GM19328 (cell line): ENCODE measurements at regions not wholly inside any gene's neighbourhood (a gene's known extent, or its start where the extent isn't known, plus 50 kb on each side); places are given as distances from the start of the nearest gene placed in this dataset.
"Not testable (repeated sequence)": the region's sequence is repeated elsewhere in the genome, so short reads cannot be mapped to it uniquely, and the experiment has no call there.

ENCODE experiments used
- ATAC-seq: cut with Tn5 transposase; IDR thresholded peaks from one replicate; pipeline ENCODE4 v1.9.1; 2021; ENCODE audit warnings: mild to moderate bottlenecking, moderate library complexity; ENCODE audit not compliant: unreplicated experiment

GRCh38 chr10:10730471-10731043, 287.1 kb upstream of the CELF2 start:
- ATAC-seq: no peak

- ATAC-seq: no peak
Observed at GRCh38 chr10:10731366-10731765, 286.3 kb upstream of the CELF2 start.

- ATAC-seq: no peak
Observed at GRCh38 chr10:10734356-10735064, 283.2 kb upstream of the CELF2 start.

GRCh38 chr10:10745291-10745690, 272.4 kb upstream of the CELF2 start:
- ATAC-seq: no peak

GRCh38 chr10:10755490-10755889, 262.2 kb upstream of the CELF2 start:
- no peak for ATAC-seq

GRCh38 chr10:10758306-10758705, 259.4 kb upstream of the CELF2 start:
- no peak for ATAC-seq

- ATAC-seq: not testable (repeated sequence)
Observed at GRCh38 chr10:10759806-10760205, 257.9 kb upstream of the CELF2 start.

- ATAC-seq: no peak
Observed at GRCh38 chr10:10765017-10765416, 252.7 kb upstream of the CELF2 start.

- no peak for ATAC-seq
Observed at GRCh38 chr10:10772411-10772810, 245.3 kb upstream of the CELF2 start.

GRCh38 chr10:10772874-10773508, 244.7 kb upstream of the CELF2 start:
- no peak for ATAC-seq

GRCh38 chr10:10774416-10774815, 243.3 kb upstream of the CELF2 start:
- ATAC-seq: no peak

- ATAC-seq: no peak
Observed at GRCh38 chr10:10776363-10776762, 241.3 kb upstream of the CELF2 start.

- no peak for ATAC-seq
Observed at GRCh38 chr10:10777279-10777678, 240.4 kb upstream of the CELF2 start.

GRCh38 chr10:10777723-10778122, 239.9 kb upstream of the CELF2 start:
- no peak for ATAC-seq

GRCh38 chr10:10778959-10779358, 238.7 kb upstream of the CELF2 start:
- no peak for ATAC-seq

- no peak for ATAC-seq
Observed at GRCh38 chr10:10779511-10779910, 238.2 kb upstream of the CELF2 start.

- ATAC-seq: no peak
Observed at GRCh38 chr10:10780746-10781145, 236.9 kb upstream of the CELF2 start.

GRCh38 chr10:10782603-10783002, 235.1 kb upstream of the CELF2 start:
- ATAC-seq: no peak

GRCh38 chr10:10785627-10786026, 232.0 kb upstream of the CELF2 start:
- no peak for ATAC-seq

GRCh38 chr10:10786109-10787090, 231.3 kb upstream of the CELF2 start:
- no peak for ATAC-seq

- ATAC-seq: no peak
Observed at GRCh38 chr10:10787586-10787985, 230.1 kb upstream of the CELF2 start.
